HCT116 (cell line): ENCODE measurements at regions not wholly inside any gene's neighbourhood (a gene's known extent, or its start where the extent isn't known, plus 50 kb on each side); places are given as distances from the start of the nearest gene placed in this dataset.

Source experiments
- ATAC-seq: fragments of 200-7000 bp; cut with Tn5 transposase; 2 replicates; pipeline ENCODE4 v1.9.1; 2020; ENCODE audit warnings: mild to moderate bottlenecking, moderate library complexity
- BruUV-seq: library from RNA; stranded (reverse); fragments of 400-500 nt; replicated peaks from 2 replicates; lab custom pipeline; 2021; lab: Mats Ljungman, UMichigan
- CTCF ChIA-PET: fragments of 300-600 bp; sonication (Branson Sonifier 250); formaldehyde crosslinking; loops from one replicate; lab custom pipeline; 2021; ENCODE audit warnings: antibody characterized with exemption; lab: Charles Lee
- POLR2A ChIA-PET: fragments of 300-600, 350-600 bp; sonication (Branson Sonifier 250); formaldehyde crosslinking; loops from one replicate; lab custom pipeline; 2021; ENCODE audit warnings: antibody characterized with exemption; lab: Charles Lee
- RAD21 ChIA-PET, 2 experiments: fragments of 300-600 bp; sonication (Branson Sonifier 250); formaldehyde crosslinking; loops; one replicate each; lab custom pipeline; 2023; ENCODE audit warnings: low total read pairs in 2 of 2; ENCODE audit not compliant: uncharacterized antibody in 2 of 2, unreplicated experiment in 2 of 2, low non-redundant PET in 1 of 2; lab: Charles Lee
- DNase-seq: peaks from one replicate; pipeline ENCODE4 v3.0.0-alpha.2; 2010; ENCODE audit warnings: low read depth, low spot score
- H2AFZ ChIP-seq: fragments of 200-600 bp; shearing (Covaris generic), sonication (generic); 2 replicates; pipeline ENCODE4 v1.6.1; 2017; ENCODE audit warnings: low read depth, mixed run types, mixed read lengths, antibody characterized with exemption, low read length; ENCODE audit not compliant: poor library complexity, severe bottlenecking
- H3K27ac ChIP-seq: 2 replicates; pipeline ENCODE4 v1.5.1; 2012; ENCODE audit warnings: low read depth, low read length
- H3K27me3 ChIP-seq: fragments of 200-600 bp; sonication (generic); 2 replicates; pipeline ENCODE4 v1.6.1; 2016; ENCODE audit warnings: mixed run types, low read length, mixed read lengths; ENCODE audit not compliant: insufficient read depth
- H3K36me3 ChIP-seq, 2 experiments: fragments of 200-500 bp in 1 of 2; fragments of 200-600 bp in 1 of 2; sonication (Bioruptor generic) in 1 of 2; sonication (generic) in 1 of 2; 2 replicates each; pipeline versions ENCODE4 v1.5.1 to v1.6.1; 2014 to 2016; ENCODE audit warnings: low read length in 2 of 2, inconsistent platforms in 1 of 2, mixed read lengths in 1 of 2, mixed run types in 1 of 2; ENCODE audit not compliant: insufficient read depth in 2 of 2, control insufficient read depth in 1 of 2
- H3K4me1 ChIP-seq, 2 experiments: fragments of 200-600 bp in 1 of 2; sonication (generic) in 1 of 2; 2 replicates each; pipeline versions ENCODE4 v1.5.1 to v1.6.1; 2012 to 2017; ENCODE audit warnings: low read length in 2 of 2, inconsistent platforms in 1 of 2, mild to moderate bottlenecking in 1 of 2, mixed read lengths in 1 of 2, mixed run types in 1 of 2, moderate library complexity in 1 of 2; ENCODE audit not compliant: insufficient read depth in 2 of 2, control insufficient read depth in 1 of 2
- H3K4me2 ChIP-seq: fragments of 200-600 bp; sonication (generic); 2 replicates; pipeline ENCODE4 v1.6.1; 2017; ENCODE audit warnings: mixed run types, low read length, mixed read lengths
- H3K4me3 ChIP-seq, 2 experiments: fragments of 200-600 bp in 1 of 2; sonication (generic) in 1 of 2; replicated peaks in 1 of 2; 2 replicates each; pipeline ENCODE4 v1.5.1; 2011 to 2016; ENCODE audit warnings: low read length in 2 of 2, control low read depth in 1 of 2, low read depth in 1 of 2, mild to moderate bottlenecking in 1 of 2, mixed read lengths in 1 of 2, mixed run types in 1 of 2
- H3K79me2 ChIP-seq: fragments of 200-600 bp; sonication (generic); 2 replicates; pipeline ENCODE4 v1.6.1; 2017; ENCODE audit warnings: mild to moderate bottlenecking, mixed run types, low read length, moderate library complexity, mixed read lengths; ENCODE audit not compliant: insufficient read depth
- H3K9ac ChIP-seq: fragments of 200-600 bp; sonication (generic); 2 replicates; pipeline ENCODE4 v1.6.1; 2016; ENCODE audit warnings: low read length, mixed read lengths
- H3K9me2 ChIP-seq: fragments of 200-600 bp; sonication (generic), shearing (Covaris generic); 2 replicates; pipeline ENCODE4 v1.6.1; 2017; ENCODE audit warnings: mixed run types, mild to moderate bottlenecking, moderate library complexity; ENCODE audit not compliant: insufficient read depth
- H3K9me3 ChIP-seq, 2 experiments: fragments of 200-500 bp in 1 of 2; fragments of 200-600 bp in 1 of 2; sonication (Bioruptor generic) in 1 of 2; sonication (generic) in 1 of 2; 2 replicates each; pipeline ENCODE4 v1.6.1; 2014 to 2017; ENCODE audit warnings: low read length in 2 of 2, mixed read lengths in 2 of 2, inconsistent platforms in 1 of 2, low read depth in 1 of 2, mild to moderate bottlenecking in 1 of 2, mixed run types in 1 of 2, moderate library complexity in 1 of 2; ENCODE audit not compliant: control insufficient read depth in 1 of 2, insufficient read depth in 1 of 2
- H4K20me1 ChIP-seq: fragments of 200-600 bp; sonication (generic), shearing (Covaris generic); 2 replicates; pipeline ENCODE4 v1.6.1; 2017; ENCODE audit warnings: mixed run types, mild to moderate bottlenecking, moderate library complexity; ENCODE audit not compliant: insufficient read depth
- CBX3 ChIP-seq: IDR thresholded peaks from 2 replicates; pipeline ENCODE4 v1.6.1; 2012; ENCODE audit warnings: low read depth
- CEBPB ChIP-seq: IDR thresholded peaks from 2 replicates; pipeline ENCODE4 v1.6.1; 2012; ENCODE audit warnings: low read depth
- EGR1 ChIP-seq: IDR thresholded peaks from 2 replicates; pipeline ENCODE4 v1.6.1; 2012; ENCODE audit warnings: low read depth
- JUND ChIP-seq: IDR thresholded peaks from 2 replicates; pipeline ENCODE4 v1.6.1; 2012
- RAD21 ChIP-seq: IDR thresholded peaks from 2 replicates; pipeline ENCODE4 v1.6.1; 2012; ENCODE audit warnings: low read depth, mild to moderate bottlenecking
- SP1 ChIP-seq: IDR thresholded peaks from 2 replicates; pipeline ENCODE4 v1.6.1; 2012; ENCODE audit warnings: low read depth
- SRF ChIP-seq: IDR thresholded peaks from 2 replicates; pipeline ENCODE4 v1.6.1; 2012; ENCODE audit warnings: low read depth
- TCF7L2 ChIP-seq: IDR thresholded peaks from 2 replicates; pipeline ENCODE4 v1.7.0; 2011; ENCODE audit warnings: borderline replicate concordance, inconsistent platforms; ENCODE audit not compliant: insufficient read depth, insufficient read length; ENCODE audit errors: extremely low read depth
- YY1 ChIP-seq: IDR thresholded peaks from 2 replicates; pipeline ENCODE4 v1.6.1; 2011; ENCODE audit warnings: low read length, low read depth, moderate library complexity, mild to moderate bottlenecking; ENCODE audit not compliant: insufficient replicate concordance; ENCODE audit errors: extremely low read depth
- ZFX ChIP-seq: fragments of 450-650 bp; IDR thresholded peaks from 2 replicates; pipeline ENCODE4 v1.6.1; 2017
- ZNF274 ChIP-seq: fragments of 200-500 bp; sonication (Bioruptor generic); IDR thresholded peaks from 2 replicates; pipeline ENCODE4 v1.6.1; 2014; ENCODE audit warnings: mild to moderate bottlenecking, low read depth, low read length, inconsistent platforms
- intact Hi-C: fragments of 100-400 bp; cut with micrococcal nuclease; formaldehyde crosslinking; loops from 2 replicates; pipeline ENCODE4 v1.10.0; 2022
- TF ChIP-seq, protein P1 (sequence below): IDR thresholded peaks from 2 replicates; pipeline ENCODE4 v1.6.1; 2012
- TF ChIP-seq, protein P2 (sequence below), 3 experiments: fragments of 200-600 bp in 1 of 3; sonication (generic) in 1 of 3; IDR thresholded peaks in 2 of 3; conservative IDR thresholded peaks in 1 of 3; 2 replicates each; pipeline ENCODE4 v1.5.1; 2012 to 2017; ENCODE audit warnings: low read depth in 2 of 3, low read length in 2 of 3, antibody characterized with exemption in 1 of 3, borderline replicate concordance in 1 of 3, control low read depth in 1 of 3, mild to moderate bottlenecking in 1 of 3, mixed read lengths in 1 of 3, mixed run types in 1 of 3, moderate library complexity in 1 of 3; ENCODE audit not compliant: insufficient read depth in 1 of 3

DNA sequence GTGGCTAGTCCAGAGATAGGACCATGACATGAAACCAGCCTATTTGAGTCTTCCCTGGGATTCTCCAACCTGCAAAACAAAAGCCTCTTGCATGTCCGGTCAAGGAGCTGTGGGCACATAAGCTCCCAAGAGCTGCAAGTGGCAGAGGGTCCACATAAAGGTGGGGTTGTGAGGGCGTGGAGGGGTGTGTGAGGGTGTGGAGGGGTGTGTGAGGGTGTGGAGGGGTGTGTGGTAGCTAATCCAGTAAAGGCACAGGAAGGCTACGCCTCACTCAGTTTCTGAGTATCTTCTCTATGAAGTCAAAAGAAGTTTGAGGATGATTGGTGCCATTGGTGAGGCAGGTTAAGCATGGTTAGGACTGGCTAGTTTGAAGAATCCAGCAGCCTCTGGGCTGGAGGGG is 259.4 kb upstream of the NSMCE3 start:
- POLR2A ChIA-PET = no interaction called here
- H3K4me2 ChIP-seq = no peak overlapping the region
- no peaks in the 10 kb centered on the region for H3K9me2 ChIP-seq
- CTCF ChIA-PET = no interaction called here
- H2AFZ ChIP-seq = no peak overlapping the region
- H3K4me1 ChIP-seq = no peaks in the 10 kb centered on the region
- TF ChIP-seq ZFX = no peak
- TF ChIP-seq, protein P1, sequence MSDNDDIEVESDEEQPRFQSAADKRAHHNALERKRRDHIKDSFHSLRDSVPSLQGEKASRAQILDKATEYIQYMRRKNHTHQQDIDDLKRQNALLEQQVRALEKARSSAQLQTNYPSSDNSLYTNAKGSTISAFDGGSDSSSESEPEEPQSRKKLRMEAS = no peak
- TF ChIP-seq CEBPB = no peak
- TF ChIP-seq TCF7L2 = no peak
- no peak for TF ChIP-seq JUND
- no peak for TF ChIP-seq RAD21
- no peak for TF ChIP-seq SP1
- TF ChIP-seq SRF = no peak
- no peak for TF ChIP-seq ZNF274
- no peak for TF ChIP-seq YY1
- TF ChIP-seq, protein P2, sequence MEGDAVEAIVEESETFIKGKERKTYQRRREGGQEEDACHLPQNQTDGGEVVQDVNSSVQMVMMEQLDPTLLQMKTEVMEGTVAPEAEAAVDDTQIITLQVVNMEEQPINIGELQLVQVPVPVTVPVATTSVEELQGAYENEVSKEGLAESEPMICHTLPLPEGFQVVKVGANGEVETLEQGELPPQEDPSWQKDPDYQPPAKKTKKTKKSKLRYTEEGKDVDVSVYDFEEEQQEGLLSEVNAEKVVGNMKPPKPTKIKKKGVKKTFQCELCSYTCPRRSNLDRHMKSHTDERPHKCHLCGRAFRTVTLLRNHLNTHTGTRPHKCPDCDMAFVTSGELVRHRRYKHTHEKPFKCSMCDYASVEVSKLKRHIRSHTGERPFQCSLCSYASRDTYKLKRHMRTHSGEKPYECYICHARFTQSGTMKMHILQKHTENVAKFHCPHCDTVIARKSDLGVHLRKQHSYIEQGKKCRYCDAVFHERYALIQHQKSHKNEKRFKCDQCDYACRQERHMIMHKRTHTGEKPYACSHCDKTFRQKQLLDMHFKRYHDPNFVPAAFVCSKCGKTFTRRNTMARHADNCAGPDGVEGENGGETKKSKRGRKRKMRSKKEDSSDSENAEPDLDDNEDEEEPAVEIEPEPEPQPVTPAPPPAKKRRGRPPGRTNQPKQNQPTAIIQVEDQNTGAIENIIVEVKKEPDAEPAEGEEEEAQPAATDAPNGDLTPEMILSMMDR (IDR thresholded peaks at IDR 0.05 in 2 of 3, conservative IDR thresholded peaks at IDR 0.05 in 1 of 3; ENCODE audit: borderline replicate concordance in 1 of 3, insufficient read depth in 1 of 3, low read depth in 2 of 3, low read length in 2 of 3) = no peak
- TF ChIP-seq EGR1 = no peak
- TF ChIP-seq CBX3 = no peak
- no peak overlapping the region for H3K27ac ChIP-seq
- no peak overlapping the region for H3K9ac ChIP-seq
- no peaks in the 10 kb centered on the region for H3K79me2 ChIP-seq
- no peaks in the 10 kb centered on the region for H3K36me3 ChIP-seq
- no TSS peak for BruUV-seq
- H4K20me1 ChIP-seq = no peaks in the 10 kb centered on the region
- H3K27me3 ChIP-seq = peaks cover 3% of the 10 kb centered on the region; the same call in 1 of the 2 replicates
- RAD21 ChIA-PET = no interaction called here
- intact Hi-C loops = no loop called here
- H3K9me3 ChIP-seq = no peaks in the 10 kb centered on the region
- H3K4me3 ChIP-seq = no peak overlapping the region
- no peak for DNase-seq
- no peak for ATAC-seq
